Heart right ventricle (tissue), 16 donors: ENCODE measurements at regions not wholly inside any gene's neighbourhood (a gene's known extent, or its start where the extent isn't known, plus 50 kb on each side); places are given as distances from the start of the nearest gene placed in this dataset.
A peak's percentile ranks its signal among the peaks of the same experiment; 100 is the strongest.

ENCODE experiments used
- ATAC-seq, 8 donors: fragments of 200-7000 bp; cut with Tn5 transposase; one replicate each; pipeline ENCODE4 v1.9.1; 2020; ENCODE audit warnings: mild to moderate bottlenecking in 8 of 8, moderate library complexity in 8 of 8, moderate number of reproducible peaks in 1 of 8
- DNase-seq, 2 donors: peaks; one replicate each; pipeline ENCODE4 v3.0.0-alpha.2; 2020
- H3K27ac ChIP-seq, 10 donors: fragments of 200-600 bp; sonication (generic) in 2 of 10; one replicate each; pipeline versions ENCODE4 v1.5.0 to v1.8.0; 2020 to 2022; ENCODE audit warnings: mild to moderate bottlenecking in 3 of 10
- H3K27me3 ChIP-seq, 7 donors: fragments of 200-600 bp; one replicate each; pipeline ENCODE4 v1.8.0; 2021 to 2022; ENCODE audit warnings: mild to moderate bottlenecking in 2 of 7
- H3K36me3 ChIP-seq, 9 donors: fragments of 200-600 bp; sonication (generic) in 1 of 9; one replicate each; pipeline versions ENCODE4 v1.5.0 to v1.8.0; 2020 to 2022; ENCODE audit warnings: mild to moderate bottlenecking in 2 of 9
- H3K4me1 ChIP-seq, 9 donors: fragments of 200-600 bp; sonication (generic) in 1 of 9; one replicate each; pipeline versions ENCODE4 v1.5.0 to v1.8.0; 2020 to 2022; ENCODE audit warnings: mild to moderate bottlenecking in 4 of 9
- H3K4me3 ChIP-seq, 10 donors: fragments of 200-600 bp; sonication (generic) in 2 of 10; one replicate each; pipeline versions ENCODE4 v1.5.0 to v1.8.0; 2020 to 2022; ENCODE audit warnings: mild to moderate bottlenecking in 7 of 10, moderate library complexity in 2 of 10
- H3K9me3 ChIP-seq, 11 donors: fragments of 200-600 bp in 10 of 11; sonication (generic) in 2 of 11; one replicate each; pipeline versions ENCODE4 v1.5.0 to v1.8.0; 2013 to 2022; ENCODE audit warnings: mild to moderate bottlenecking in 2 of 11, control low read depth in 1 of 11, moderate library complexity in 1 of 11
- CTCF ChIP-seq, 9 donors: fragments of 200-600 bp; sonication (generic) in 2 of 9; IDR thresholded peaks; one replicate each; pipeline versions ENCODE4 v1.5.0 to v1.8.0; 2021 to 2022; ENCODE audit warnings: antibody characterized with exemption in 9 of 9, mild to moderate bottlenecking in 5 of 9, moderate library complexity in 1 of 9
- WGBS, 2 donors: extraction: QIAGEN DNeasy Blood & Tissue Kit; methylation state at CpG; one replicate each; pipeline ENCODE4 v1.1.7; 2013; ENCODE audit warnings: inconsistent platforms in 1 of 2; 5-methylcytosine and 5-hydroxymethylcytosine counted together
- intact Hi-C, 10 donors: fragments of 100-400 bp; cut with DNase I; formaldehyde crosslinking; loops; one replicate each; pipeline versions ENCODE4 v1.11.1 to v1.14.2; 2022
- donor health status: Arrhythmogenic right ventricular cardiomyopathy.
- donor health status: ischemic (EF 13 %, LVEDD 7.1; RV severe dilation, severe dysfunction).
- donor health status: healthy with polysubstance abuse.
- donor health status: DM: no; HTN: yes; CAD: no.
- donor health status: DM: no; HTN: no; CAD: no.
- donor health status: ischemic (EF 25% LVEDD 6.9; RV normal size, moderate dysfunction).
- donor health status: ischemic (EF 25% LVEDD 5.7; RV mildly dilated, moderate dysfunction).
- donor health status: healthy.
- donor health status: DM: yes; HTN: yes; CAD: no.
- donor health status: Ischemic cardiomyopathy.
- donor health status: ischemic (EF 35%, LVEDD 5.7; RV mildly dilated, moderate dysfunction).
- donor health status: nonischemic (EF 11% LVEDD 7.7; RV severe dilation, severe dysfunction).
- donor health status: DM: yes; HTN: yes; CAD: no.
- donor health status: PGD.
- donor health status: ischemic (EF 29% LVEDD 5.4; RV normal size, mild dysfunction).
- donor health status: nonischemic (EF 23%, LVEDD 6.1; RV moderate dilation, normal function).

- no peak for TF ChIP-seq CTCF (IDR thresholded peaks at IDR 0.05)
- no peak for DNase-seq
- WGBS, 2 donors, result 77 to 81% methylated on average over 11 of the region's 11 CpGs
Measured at GRCh38 chr22:42327462-42328129, 57.1 kb upstream of the TCF20 start.

GRCh38 chr22:42326801-42327200 is 56.3 kb upstream of the TCF20 start:
- no peak for TF ChIP-seq CTCF (IDR thresholded peaks at IDR 0.05)
- intact Hi-C loops, result loop anchor here in 1 of 10 donors (10.0 kb wide), 1 partner anchor 58 kb away; no protein-coding TSS in a partner anchor
- Histone ChIP-seq H3K9me3 (no peaks in the 10 kb centered on the region), H3K27ac (no peak overlapping the region), H3K36me3 (no peaks in the 10 kb centered on the region), H3K27me3 (no peaks in the 10 kb centered on the region), H3K4me1 (peaks cover 0 to 10% (median 7%) of the 10 kb centered on the region in 9 donors), H3K4me3 (no peak overlapping the region)
- no peak for DNase-seq
- no peak for ATAC-seq
- WGBS, 2 donors, result 75 to 81% methylated on average over 13 of the region's 13 CpGs

More at GRCh38 chr22:42327462-42328129, 57.1 kb upstream of the TCF20 start:
- intact Hi-C loops, result loop anchor here in 1 of 10 donors (10.0 kb wide), 1 partner anchor 57 kb away; no protein-coding TSS in a partner anchor
- Histone ChIP-seq H3K4me1 (peaks cover 0 to 10% (median 7%) of the 10 kb centered on the region in 9 donors), H3K27ac (no peak overlapping the region), H3K27me3 (no peaks in the 10 kb centered on the region), H3K9me3 (no peaks in the 10 kb centered on the region), H3K4me3 (no peak overlapping the region), H3K36me3 (no peaks in the 10 kb centered on the region)
- ATAC-seq, result no peak

GRCh38 chr22:42326301-42326700 is 55.8 kb upstream of the TCF20 start:
- H3K36me3 ChIP-seq, result no peaks in the 10 kb centered on the region
- H3K27me3 ChIP-seq, result no peaks in the 10 kb centered on the region
- H3K4me1 ChIP-seq, result peaks cover 0 to 10% (median 7%) of the 10 kb centered on the region in 9 donors
- no peak for DNase-seq
- ATAC-seq, result no peak
- H3K27ac ChIP-seq, result no peak overlapping the region
- WGBS, 2 donors, result 83 to 88% methylated on average over 8 of the region's 8 CpGs
- intact Hi-C loops, result loop anchor here in 1 of 10 donors (10.0 kb wide), 1 partner anchor 58 kb away; no protein-coding TSS in a partner anchor
- no peak overlapping the region for H3K4me3 ChIP-seq
- H3K9me3 ChIP-seq, result no peaks in the 10 kb centered on the region
- no peak for TF ChIP-seq CTCF (IDR thresholded peaks at IDR 0.05)

GRCh38 chr22:42324990-42325710 is 54.7 kb upstream of the TCF20 start:
- ATAC-seq (peak in 5 of 8 donors; percentile 8 to 42 (median 30)), DNase-seq (no peak)
- intact Hi-C loops, result loop anchor here in 1 of 10 donors (10.0 kb wide), 1 partner anchor 60 kb away; no protein-coding TSS in a partner anchor
- Histone ChIP-seq H3K27me3 (no peaks in the 10 kb centered on the region), H3K4me3 (no peak overlapping the region), H3K4me1 (peaks cover 0 to 10% (median 7%) of the 10 kb centered on the region in 9 donors), H3K36me3 (no peaks in the 10 kb centered on the region), H3K9me3 (no peaks in the 10 kb centered on the region), H3K27ac (no peak overlapping the region)
- no peak for TF ChIP-seq CTCF (IDR thresholded peaks at IDR 0.05)
- WGBS, 2 donors, result 31 to 36% methylated on average over 17 of the region's 17 CpGs
